Esophagus squamous epithelium (tissue), 4 donors: ENCODE measurements at regions not wholly inside any gene's neighbourhood (a gene's known extent, or its start where the extent isn't known, plus 50 kb on each side); places are given as distances from the start of the nearest gene placed in this dataset.

Experiments
- POLR2A ChIP-seq, 4 donors: fragments of 450-650 bp; IDR thresholded peaks; one replicate each; pipeline ENCODE4 v1.6.1; 2017; ENCODE audit warnings: antibody characterized with exemption in 4 of 4, mild to moderate bottlenecking in 4 of 4, moderate library complexity in 3 of 4
- TF ChIP-seq, protein P1 (sequence below), 6 experiments: fragments of 450-650 bp in 4 of 6; fragments of 200-600 bp in 2 of 6; sonication (generic) in 2 of 6; IDR thresholded peaks; one replicate each; pipeline ENCODE4 v1.5.1; 2016 to 2019; ENCODE audit warnings: antibody characterized with exemption in 6 of 6, mild to moderate bottlenecking in 4 of 6, moderate library complexity in 4 of 6

DNA sequence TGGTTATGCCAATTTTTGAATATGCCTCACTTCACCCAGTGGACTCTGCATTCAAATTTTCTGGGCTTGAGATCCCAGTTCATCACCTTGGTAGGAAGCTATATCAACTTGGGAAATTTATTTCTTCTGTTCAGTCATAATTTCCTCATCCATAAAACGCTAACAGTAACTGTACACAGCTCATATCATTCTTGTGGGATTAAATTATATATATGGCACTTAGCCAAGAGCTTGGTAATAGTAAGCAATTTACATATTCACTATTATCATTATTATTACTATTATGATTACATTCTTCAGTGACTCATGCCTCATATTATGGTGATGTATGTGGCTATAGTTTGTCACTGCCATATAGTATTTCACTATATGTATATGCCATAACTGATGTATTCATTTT lies 177.6 kb downstream of the CPE start:
- TF ChIP-seq, protein P1, sequence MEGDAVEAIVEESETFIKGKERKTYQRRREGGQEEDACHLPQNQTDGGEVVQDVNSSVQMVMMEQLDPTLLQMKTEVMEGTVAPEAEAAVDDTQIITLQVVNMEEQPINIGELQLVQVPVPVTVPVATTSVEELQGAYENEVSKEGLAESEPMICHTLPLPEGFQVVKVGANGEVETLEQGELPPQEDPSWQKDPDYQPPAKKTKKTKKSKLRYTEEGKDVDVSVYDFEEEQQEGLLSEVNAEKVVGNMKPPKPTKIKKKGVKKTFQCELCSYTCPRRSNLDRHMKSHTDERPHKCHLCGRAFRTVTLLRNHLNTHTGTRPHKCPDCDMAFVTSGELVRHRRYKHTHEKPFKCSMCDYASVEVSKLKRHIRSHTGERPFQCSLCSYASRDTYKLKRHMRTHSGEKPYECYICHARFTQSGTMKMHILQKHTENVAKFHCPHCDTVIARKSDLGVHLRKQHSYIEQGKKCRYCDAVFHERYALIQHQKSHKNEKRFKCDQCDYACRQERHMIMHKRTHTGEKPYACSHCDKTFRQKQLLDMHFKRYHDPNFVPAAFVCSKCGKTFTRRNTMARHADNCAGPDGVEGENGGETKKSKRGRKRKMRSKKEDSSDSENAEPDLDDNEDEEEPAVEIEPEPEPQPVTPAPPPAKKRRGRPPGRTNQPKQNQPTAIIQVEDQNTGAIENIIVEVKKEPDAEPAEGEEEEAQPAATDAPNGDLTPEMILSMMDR (IDR thresholded peaks at IDR 0.05) = no peak
- TF ChIP-seq POLR2A (IDR thresholded peaks at IDR 0.05) = no peak
